Osteoblast (primary cell): ENCODE measurements at regions not wholly inside any gene's neighbourhood (a gene's known extent, or its start where the extent isn't known, plus 50 kb on each side); places are given as distances from the start of the nearest gene placed in this dataset.
A peak's percentile ranks its signal among the peaks of the same experiment; 100 is the strongest.

ENCODE experiments used
- DNase-seq: peaks from one replicate; pipeline ENCODE4 v3.0.0; 2011; ENCODE audit warnings: low spot score, mixed read lengths; ENCODE audit not compliant: insufficient read length; ENCODE audit errors: missing footprints
- H2AFZ ChIP-seq: 2 replicates; pipeline ENCODE4 v1.6.0; 2011; ENCODE audit warnings: mild to moderate bottlenecking, low read length
- H3K27ac ChIP-seq: 2 replicates; pipeline ENCODE4 v1.5.1; 2011; ENCODE audit warnings: mild to moderate bottlenecking, low read depth, low read length, moderate library complexity
- H3K27me3 ChIP-seq: 2 replicates; pipeline ENCODE4 v1.6.0; 2012; ENCODE audit warnings: mild to moderate bottlenecking, control low read depth, inconsistent platforms, low read length, moderate library complexity; ENCODE audit not compliant: insufficient read depth
- H3K36me3 ChIP-seq: 2 replicates; pipeline ENCODE4 v1.5.1; 2011; ENCODE audit warnings: mild to moderate bottlenecking, low read length, control low read depth, moderate library complexity; ENCODE audit not compliant: insufficient read depth
- H3K4me1 ChIP-seq: 2 replicates; pipeline ENCODE4 v1.5.1; 2011; ENCODE audit warnings: mild to moderate bottlenecking, low read length, control low read depth, moderate library complexity; ENCODE audit not compliant: insufficient read depth
- H3K4me2 ChIP-seq: 2 replicates; pipeline ENCODE4 v1.6.0; 2011; ENCODE audit warnings: mild to moderate bottlenecking, low read length; ENCODE audit not compliant: insufficient read depth
- H3K4me3 ChIP-seq: fragments of 200-600 bp; sonication (generic); 3 replicates; pipeline ENCODE4 v1.5.1; 2012; ENCODE audit warnings: mild to moderate bottlenecking, low read length, inconsistent platforms; ENCODE audit not compliant: insufficient read depth
- H3K79me2 ChIP-seq: 2 replicates; pipeline ENCODE4 v1.6.0; 2012; ENCODE audit warnings: mild to moderate bottlenecking, low read length, control low read depth, inconsistent platforms; ENCODE audit not compliant: insufficient read depth
- H3K9me3 ChIP-seq: 2 replicates; pipeline ENCODE4 v1.5.1; 2011; ENCODE audit warnings: low read depth, low read length, control low read depth
- H4K20me1 ChIP-seq: 2 replicates; pipeline ENCODE4 v1.6.0; 2012; ENCODE audit warnings: mild to moderate bottlenecking, low read length, control low read depth; ENCODE audit not compliant: insufficient read depth
- TF ChIP-seq, protein P1 (sequence below): IDR thresholded peaks from 2 replicates; pipeline ENCODE4 v1.5.1; 2011; ENCODE audit warnings: mild to moderate bottlenecking, low read depth, low read length, moderate library complexity; ENCODE audit errors: extremely low read depth

- H4K20me1 ChIP-seq, result no peaks in the 10 kb centered on the region
- no peak overlapping the region for H3K27ac ChIP-seq
- H3K27me3 ChIP-seq, result no peaks in the 10 kb centered on the region
- H3K79me2 ChIP-seq, result no peaks in the 10 kb centered on the region
- H2AFZ ChIP-seq, result no peak overlapping the region
- no peaks in the 10 kb centered on the region for H3K4me1 ChIP-seq
- H3K9me3 ChIP-seq, result no peaks in the 10 kb centered on the region
- H3K36me3 ChIP-seq, result no peaks in the 10 kb centered on the region
- DNase-seq, result no peak
- H3K4me3 ChIP-seq, result no peak overlapping the region
- TF ChIP-seq, protein P1, sequence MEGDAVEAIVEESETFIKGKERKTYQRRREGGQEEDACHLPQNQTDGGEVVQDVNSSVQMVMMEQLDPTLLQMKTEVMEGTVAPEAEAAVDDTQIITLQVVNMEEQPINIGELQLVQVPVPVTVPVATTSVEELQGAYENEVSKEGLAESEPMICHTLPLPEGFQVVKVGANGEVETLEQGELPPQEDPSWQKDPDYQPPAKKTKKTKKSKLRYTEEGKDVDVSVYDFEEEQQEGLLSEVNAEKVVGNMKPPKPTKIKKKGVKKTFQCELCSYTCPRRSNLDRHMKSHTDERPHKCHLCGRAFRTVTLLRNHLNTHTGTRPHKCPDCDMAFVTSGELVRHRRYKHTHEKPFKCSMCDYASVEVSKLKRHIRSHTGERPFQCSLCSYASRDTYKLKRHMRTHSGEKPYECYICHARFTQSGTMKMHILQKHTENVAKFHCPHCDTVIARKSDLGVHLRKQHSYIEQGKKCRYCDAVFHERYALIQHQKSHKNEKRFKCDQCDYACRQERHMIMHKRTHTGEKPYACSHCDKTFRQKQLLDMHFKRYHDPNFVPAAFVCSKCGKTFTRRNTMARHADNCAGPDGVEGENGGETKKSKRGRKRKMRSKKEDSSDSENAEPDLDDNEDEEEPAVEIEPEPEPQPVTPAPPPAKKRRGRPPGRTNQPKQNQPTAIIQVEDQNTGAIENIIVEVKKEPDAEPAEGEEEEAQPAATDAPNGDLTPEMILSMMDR, result no peak
- peak overlapping the region; percentile 44 for H3K4me2 ChIP-seq
These were observed 265.1 kb upstream of the NEGR1 start for GRCh38 chr1:72547412-72547811.

GRCh38 chr1:72540674-72541073, 258.3 kb upstream of the NEGR1 start:
- DNase-seq, result no peak
- Histone ChIP-seq H3K4me1 (no peaks in the 10 kb centered on the region), H4K20me1 (no peaks in the 10 kb centered on the region), H2AFZ (no peak overlapping the region), H3K9me3 (no peaks in the 10 kb centered on the region), H3K79me2 (no peaks in the 10 kb centered on the region), H3K4me2 (no peak overlapping the region), H3K27ac (no peak overlapping the region), H3K4me3 (no peak overlapping the region), H3K36me3 (no peaks in the 10 kb centered on the region), H3K27me3 (no peaks in the 10 kb centered on the region)
- TF ChIP-seq, protein P1, result no peak

GRCh38 chr1:72535470-72535869, 253.1 kb upstream of the NEGR1 start:
- Histone ChIP-seq H3K4me1 (no peaks in the 10 kb centered on the region), H4K20me1 (no peaks in the 10 kb centered on the region), H3K4me2 (no peak overlapping the region), H2AFZ (no peak overlapping the region), H3K79me2 (no peaks in the 10 kb centered on the region), H3K27me3 (no peaks in the 10 kb centered on the region), H3K9me3 (no peaks in the 10 kb centered on the region), H3K27ac (no peak overlapping the region), H3K36me3 (no peaks in the 10 kb centered on the region), H3K4me3 (no peak overlapping the region)
- DNase-seq, result no peak
- TF ChIP-seq, protein P1, result no peak

DNA sequence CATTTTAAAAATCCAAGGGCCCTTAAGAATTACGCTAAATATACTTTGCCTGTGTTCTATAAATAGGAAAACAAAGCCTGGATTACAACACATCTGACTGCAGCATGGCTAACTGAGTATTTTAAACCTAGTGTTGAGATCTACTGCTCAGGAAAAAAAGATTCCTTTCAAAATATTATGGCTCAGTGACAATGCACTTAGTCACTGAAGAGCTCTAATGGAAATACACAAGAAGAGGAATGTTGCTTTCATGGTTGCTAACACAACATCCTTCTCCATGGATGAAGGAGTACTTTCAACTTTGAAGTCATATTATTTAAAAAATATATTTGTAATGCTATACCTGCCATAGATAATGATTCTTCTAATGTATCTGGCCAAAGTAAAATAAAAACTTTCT, 248.3 kb upstream of the NEGR1 start:
- no peaks in the 10 kb centered on the region for H3K4me1 ChIP-seq
- H3K79me2 ChIP-seq, result no peaks in the 10 kb centered on the region
- no peak overlapping the region for H3K4me2 ChIP-seq
- no peak overlapping the region for H3K27ac ChIP-seq
- H3K36me3 ChIP-seq, result no peaks in the 10 kb centered on the region
- no peak overlapping the region for H3K4me3 ChIP-seq
- no peaks in the 10 kb centered on the region for H4K20me1 ChIP-seq
- peaks cover 3% of the 10 kb centered on the region for H3K9me3 ChIP-seq
- no peaks in the 10 kb centered on the region for H3K27me3 ChIP-seq
- no peak overlapping the region for H2AFZ ChIP-seq
- TF ChIP-seq, protein P1, result no peak
- DNase-seq, result no peak
